ENCODE measurements at regions not wholly inside any gene's neighbourhood (a gene's known extent, or its start where the extent isn't known, plus 50 kb on each side); places are given as distances from the start of the nearest gene placed in this dataset.

DNA sequence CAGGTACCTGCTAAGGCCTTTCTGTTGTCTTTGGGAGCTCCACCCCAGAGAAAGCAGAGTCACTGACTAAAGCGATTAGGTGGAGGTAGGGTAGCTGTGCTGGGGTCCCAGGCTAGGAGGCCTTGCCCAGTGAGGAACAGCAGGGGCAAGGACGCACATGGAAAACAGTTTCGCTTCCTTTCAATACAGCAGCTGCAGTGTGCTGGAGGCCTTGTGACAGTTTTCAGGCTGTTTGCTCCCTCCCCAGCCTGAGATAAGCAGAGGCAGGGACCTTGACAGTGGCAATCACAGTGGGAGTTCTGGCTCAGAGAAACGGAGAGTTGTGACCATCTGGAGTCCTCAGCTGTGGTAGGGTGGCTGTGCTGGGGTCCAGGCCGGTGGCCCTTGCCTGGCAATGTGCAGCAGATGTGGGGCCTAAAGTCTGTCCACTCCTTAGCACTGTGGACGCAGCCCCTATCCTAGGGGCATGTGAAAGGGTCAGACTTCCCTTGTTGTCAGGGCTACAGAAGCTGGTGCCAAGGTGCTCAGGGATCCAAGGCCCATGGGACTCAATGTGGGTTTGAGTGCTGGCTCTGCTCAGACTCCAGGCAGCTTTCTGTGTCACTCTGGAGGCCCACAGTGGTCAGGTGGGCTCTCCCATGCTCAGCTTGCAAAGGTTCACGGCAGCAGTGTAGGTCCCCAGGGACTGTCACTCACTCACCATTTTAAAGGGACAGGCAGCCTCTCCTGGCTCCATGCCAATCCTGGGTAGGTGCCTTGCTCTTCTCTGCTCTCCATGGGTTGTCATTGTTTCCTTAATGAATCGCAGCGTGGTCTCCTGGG, 534.9 kb upstream of the FMR1 start (continued):
- TF ChIP-seq IRF2 (CRISPR knock-in tag; IDR thresholded peaks at IDR 0.05; ENCODE audit: borderline replicate concordance, low read depth): no peak
- TF ChIP-seq, protein P1, sequence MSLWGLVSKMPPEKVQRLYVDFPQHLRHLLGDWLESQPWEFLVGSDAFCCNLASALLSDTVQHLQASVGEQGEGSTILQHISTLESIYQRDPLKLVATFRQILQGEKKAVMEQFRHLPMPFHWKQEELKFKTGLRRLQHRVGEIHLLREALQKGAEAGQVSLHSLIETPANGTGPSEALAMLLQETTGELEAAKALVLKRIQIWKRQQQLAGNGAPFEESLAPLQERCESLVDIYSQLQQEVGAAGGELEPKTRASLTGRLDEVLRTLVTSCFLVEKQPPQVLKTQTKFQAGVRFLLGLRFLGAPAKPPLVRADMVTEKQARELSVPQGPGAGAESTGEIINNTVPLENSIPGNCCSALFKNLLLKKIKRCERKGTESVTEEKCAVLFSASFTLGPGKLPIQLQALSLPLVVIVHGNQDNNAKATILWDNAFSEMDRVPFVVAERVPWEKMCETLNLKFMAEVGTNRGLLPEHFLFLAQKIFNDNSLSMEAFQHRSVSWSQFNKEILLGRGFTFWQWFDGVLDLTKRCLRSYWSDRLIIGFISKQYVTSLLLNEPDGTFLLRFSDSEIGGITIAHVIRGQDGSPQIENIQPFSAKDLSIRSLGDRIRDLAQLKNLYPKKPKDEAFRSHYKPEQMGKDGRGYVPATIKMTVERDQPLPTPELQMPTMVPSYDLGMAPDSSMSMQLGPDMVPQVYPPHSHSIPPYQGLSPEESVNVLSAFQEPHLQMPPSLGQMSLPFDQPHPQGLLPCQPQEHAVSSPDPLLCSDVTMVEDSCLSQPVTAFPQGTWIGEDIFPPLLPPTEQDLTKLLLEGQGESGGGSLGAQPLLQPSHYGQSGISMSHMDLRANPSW (CRISPR knock-in tag; conservative IDR thresholded peaks at IDR 0.05; ENCODE audit: low read depth): no peak
- TF ChIP-seq, protein P2, sequence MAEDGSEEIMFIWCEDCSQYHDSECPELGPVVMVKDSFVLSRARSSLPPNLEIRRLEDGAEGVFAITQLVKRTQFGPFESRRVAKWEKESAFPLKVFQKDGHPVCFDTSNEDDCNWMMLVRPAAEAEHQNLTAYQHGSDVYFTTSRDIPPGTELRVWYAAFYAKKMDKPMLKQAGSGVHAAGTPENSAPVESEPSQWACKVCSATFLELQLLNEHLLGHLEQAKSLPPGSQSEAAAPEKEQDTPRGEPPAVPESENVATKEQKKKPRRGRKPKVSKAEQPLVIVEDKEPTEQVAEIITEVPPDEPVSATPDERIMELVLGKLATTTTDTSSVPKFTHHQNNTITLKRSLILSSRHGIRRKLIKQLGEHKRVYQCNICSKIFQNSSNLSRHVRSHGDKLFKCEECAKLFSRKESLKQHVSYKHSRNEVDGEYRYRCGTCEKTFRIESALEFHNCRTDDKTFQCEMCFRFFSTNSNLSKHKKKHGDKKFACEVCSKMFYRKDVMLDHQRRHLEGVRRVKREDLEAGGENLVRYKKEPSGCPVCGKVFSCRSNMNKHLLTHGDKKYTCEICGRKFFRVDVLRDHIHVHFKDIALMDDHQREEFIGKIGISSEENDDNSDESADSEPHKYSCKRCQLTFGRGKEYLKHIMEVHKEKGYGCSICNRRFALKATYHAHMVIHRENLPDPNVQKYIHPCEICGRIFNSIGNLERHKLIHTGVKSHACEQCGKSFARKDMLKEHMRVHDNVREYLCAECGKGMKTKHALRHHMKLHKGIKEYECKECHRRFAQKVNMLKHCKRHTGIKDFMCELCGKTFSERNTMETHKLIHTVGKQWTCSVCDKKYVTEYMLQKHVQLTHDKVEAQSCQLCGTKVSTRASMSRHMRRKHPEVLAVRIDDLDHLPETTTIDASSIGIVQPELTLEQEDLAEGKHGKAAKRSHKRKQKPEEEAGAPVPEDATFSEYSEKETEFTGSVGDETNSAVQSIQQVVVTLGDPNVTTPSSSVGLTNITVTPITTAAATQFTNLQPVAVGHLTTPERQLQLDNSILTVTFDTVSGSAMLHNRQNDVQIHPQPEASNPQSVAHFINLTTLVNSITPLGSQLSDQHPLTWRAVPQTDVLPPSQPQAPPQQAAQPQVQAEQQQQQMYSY (CRISPR knock-in tag; IDR thresholded peaks at IDR 0.05): no peak

DNA sequence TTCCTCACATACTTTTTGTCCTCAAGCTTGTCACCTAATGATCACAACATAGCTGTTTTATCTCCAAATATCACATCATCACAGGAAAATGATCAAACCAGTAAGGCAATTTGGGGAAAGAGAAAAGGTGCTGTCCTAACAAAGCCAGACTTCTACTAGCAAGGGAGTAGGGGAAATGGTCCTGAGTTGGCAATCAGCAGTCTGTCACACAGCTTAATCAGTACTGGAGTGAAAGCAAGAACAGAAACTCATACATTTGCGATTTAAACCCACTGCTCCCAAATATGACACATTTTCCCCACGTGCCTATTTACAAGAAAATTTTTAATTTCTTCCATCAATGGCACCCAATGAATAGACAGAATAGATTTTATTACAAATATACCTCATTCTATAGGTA, 546.8 kb upstream of the FMR1 start:
- Mint-ChIP-seq H3K27ac (no peak overlapping the region), H3K9me3 (peaks cover 57% of the 10 kb centered on the region), H3K4me1 (no peaks in the 10 kb centered on the region), H3K36me3 (peaks cover 28% of the 10 kb centered on the region), H3K4me3 (no peak overlapping the region), H3K27me3 (ENCODE audit: low read depth) (no peaks in the 10 kb centered on the region)
- DNase-seq (ENCODE audit: low spot score): no peak
- no peak for TF ChIP-seq ZNF416 (CRISPR knock-in tag; IDR thresholded peaks at IDR 0.05)
- TF ChIP-seq, protein P3, sequence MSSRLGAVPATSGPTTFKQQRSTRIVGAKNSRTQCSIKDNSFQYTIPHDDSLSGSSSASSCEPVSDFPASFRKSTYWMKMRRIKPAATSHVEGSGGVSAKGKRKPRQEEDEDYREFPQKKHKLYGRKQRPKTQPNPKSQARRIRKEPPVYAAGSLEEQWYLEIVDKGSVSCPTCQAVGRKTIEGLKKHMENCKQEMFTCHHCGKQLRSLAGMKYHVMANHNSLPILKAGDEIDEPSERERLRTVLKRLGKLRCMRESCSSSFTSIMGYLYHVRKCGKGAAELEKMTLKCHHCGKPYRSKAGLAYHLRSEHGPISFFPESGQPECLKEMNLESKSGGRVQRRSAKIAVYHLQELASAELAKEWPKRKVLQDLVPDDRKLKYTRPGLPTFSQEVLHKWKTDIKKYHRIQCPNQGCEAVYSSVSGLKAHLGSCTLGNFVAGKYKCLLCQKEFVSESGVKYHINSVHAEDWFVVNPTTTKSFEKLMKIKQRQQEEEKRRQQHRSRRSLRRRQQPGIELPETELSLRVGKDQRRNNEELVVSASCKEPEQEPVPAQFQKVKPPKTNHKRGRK (CRISPR knock-in tag; IDR thresholded peaks at IDR 0.05; ENCODE audit: borderline replicate concordance): no peak
- ChIA-PET CTCF (no interaction called here), POLR2A (no interaction called here)
- ATAC-seq: no peak

DNA sequence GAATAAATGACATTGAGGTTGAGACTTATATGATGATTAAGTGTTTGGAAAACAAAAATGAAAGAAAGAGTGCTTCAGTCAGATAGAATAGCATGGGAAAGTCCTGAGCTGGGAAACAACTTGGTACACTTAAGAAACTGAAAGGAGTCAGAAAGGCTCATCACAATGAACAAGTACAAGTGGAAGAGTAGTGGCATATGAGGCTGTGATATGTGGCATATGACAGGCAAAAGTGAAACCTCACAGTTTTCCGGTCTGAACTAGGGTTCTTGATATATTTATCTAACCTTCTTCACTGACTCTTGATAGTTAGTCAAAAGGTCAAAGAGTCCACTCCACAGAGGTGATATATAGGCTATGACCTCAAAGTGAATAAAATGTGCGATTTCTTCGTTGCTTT, 537.1 kb upstream of the CXorf51A start:
- Mint-ChIP-seq H3K36me3 (peaks cover 37% of the 10 kb centered on the region), H3K4me3 (no peak overlapping the region), H3K27ac (no peak overlapping the region), H3K9me3 (peaks cover 57% of the 10 kb centered on the region), H3K4me1 (no peaks in the 10 kb centered on the region), H3K27me3 (ENCODE audit: low read depth) (peaks cover 6% of the 10 kb centered on the region; the same call in 1 of the 2 replicates)
- DNase-seq (ENCODE audit: low spot score) (no peak), ATAC-seq (no peak)
- ChIA-PET CTCF (no interaction called here), POLR2A (no interaction called here)
- TF ChIP-seq TEAD1 (CRISPR knock-in tag; IDR thresholded peaks at IDR 0.05): no peak
- TF ChIP-seq, protein P4, sequence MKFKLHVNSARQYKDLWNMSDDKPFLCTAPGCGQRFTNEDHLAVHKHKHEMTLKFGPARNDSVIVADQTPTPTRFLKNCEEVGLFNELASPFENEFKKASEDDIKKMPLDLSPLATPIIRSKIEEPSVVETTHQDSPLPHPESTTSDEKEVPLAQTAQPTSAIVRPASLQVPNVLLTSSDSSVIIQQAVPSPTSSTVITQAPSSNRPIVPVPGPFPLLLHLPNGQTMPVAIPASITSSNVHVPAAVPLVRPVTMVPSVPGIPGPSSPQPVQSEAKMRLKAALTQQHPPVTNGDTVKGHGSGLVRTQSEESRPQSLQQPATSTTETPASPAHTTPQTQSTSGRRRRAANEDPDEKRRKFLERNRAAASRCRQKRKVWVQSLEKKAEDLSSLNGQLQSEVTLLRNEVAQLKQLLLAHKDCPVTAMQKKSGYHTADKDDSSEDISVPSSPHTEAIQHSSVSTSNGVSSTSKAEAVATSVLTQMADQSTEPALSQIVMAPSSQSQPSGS (CRISPR knock-in tag; IDR thresholded peaks at IDR 0.05; ENCODE audit: borderline replicate concordance, low read depth): no peak
- TF ChIP-seq USF2 (CRISPR knock-in tag; IDR thresholded peaks at IDR 0.05): no peak
- TF ChIP-seq ESRRA (CRISPR knock-in tag; IDR thresholded peaks at IDR 0.05; ENCODE audit: borderline replicate concordance): no peak
- no peak for TF ChIP-seq ZNF232 (CRISPR knock-in tag; IDR thresholded peaks at IDR 0.05)
- TF ChIP-seq, protein P5, sequence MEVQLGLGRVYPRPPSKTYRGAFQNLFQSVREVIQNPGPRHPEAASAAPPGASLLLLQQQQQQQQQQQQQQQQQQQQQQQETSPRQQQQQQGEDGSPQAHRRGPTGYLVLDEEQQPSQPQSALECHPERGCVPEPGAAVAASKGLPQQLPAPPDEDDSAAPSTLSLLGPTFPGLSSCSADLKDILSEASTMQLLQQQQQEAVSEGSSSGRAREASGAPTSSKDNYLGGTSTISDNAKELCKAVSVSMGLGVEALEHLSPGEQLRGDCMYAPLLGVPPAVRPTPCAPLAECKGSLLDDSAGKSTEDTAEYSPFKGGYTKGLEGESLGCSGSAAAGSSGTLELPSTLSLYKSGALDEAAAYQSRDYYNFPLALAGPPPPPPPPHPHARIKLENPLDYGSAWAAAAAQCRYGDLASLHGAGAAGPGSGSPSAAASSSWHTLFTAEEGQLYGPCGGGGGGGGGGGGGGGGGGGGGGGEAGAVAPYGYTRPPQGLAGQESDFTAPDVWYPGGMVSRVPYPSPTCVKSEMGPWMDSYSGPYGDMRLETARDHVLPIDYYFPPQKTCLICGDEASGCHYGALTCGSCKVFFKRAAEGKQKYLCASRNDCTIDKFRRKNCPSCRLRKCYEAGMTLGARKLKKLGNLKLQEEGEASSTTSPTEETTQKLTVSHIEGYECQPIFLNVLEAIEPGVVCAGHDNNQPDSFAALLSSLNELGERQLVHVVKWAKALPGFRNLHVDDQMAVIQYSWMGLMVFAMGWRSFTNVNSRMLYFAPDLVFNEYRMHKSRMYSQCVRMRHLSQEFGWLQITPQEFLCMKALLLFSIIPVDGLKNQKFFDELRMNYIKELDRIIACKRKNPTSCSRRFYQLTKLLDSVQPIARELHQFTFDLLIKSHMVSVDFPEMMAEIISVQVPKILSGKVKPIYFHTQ (CRISPR knock-in tag; IDR thresholded peaks at IDR 0.05): no peak
- TF ChIP-seq TEAD4 (CRISPR knock-in tag; IDR thresholded peaks at IDR 0.05): no peak
- TF ChIP-seq ZNF423 (CRISPR knock-in tag; IDR thresholded peaks at IDR 0.05): no peak
- TF ChIP-seq TCF7 (CRISPR knock-in tag; IDR thresholded peaks at IDR 0.05; ENCODE audit: low read depth): no peak
